ENCODE measurements at regions not wholly inside any gene's neighbourhood (a gene's known extent, or its start where the extent isn't known, plus 50 kb on each side); places are given as distances from the start of the nearest gene placed in this dataset.

GRCh38 chr7:42858570-42858969 is 53.3 kb downstream of the C7orf25 start:
- DNase-seq = no peak

GRCh38 chr7:42856605-42856987 is 55.3 kb downstream of the C7orf25 start:
- no peak for DNase-seq

GRCh38 chr7:42854571-42855118 is 57.2 kb downstream of the C7orf25 start:
- DNase-seq = no peak

GRCh38 chr7:42852531-42852930 is 59.3 kb downstream of the C7orf25 start:
- DNase-seq = no peak

GRCh38 chr7:42843205-42843800 is 68.6 kb downstream of the C7orf25 start:
- DNase-seq = no peak

GRCh38 chr7:42834676-42835075 is 77.2 kb downstream of the C7orf25 start:
- DNase-seq = no peak

- no peak for DNase-seq
Measured at GRCh38 chr7:42833411-42833810, 78.5 kb downstream of the C7orf25 start.

GRCh38 chr7:42832667-42833066 is 79.2 kb downstream of the C7orf25 start:
- DNase-seq = no peak

GRCh38 chr7:42831718-42832522 is 80.0 kb downstream of the C7orf25 start:
- DNase-seq = no peak

- DNase-seq = no peak
Measured at GRCh38 chr7:42831006-42831717, 80.7 kb downstream of the C7orf25 start.

GRCh38 chr7:42812779-42813178 is 99.1 kb downstream of the C7orf25 start:
- no peak for DNase-seq

GRCh38 chr7:42805601-42806000 is 106.3 kb downstream of the C7orf25 start:
- no peak for DNase-seq

- no peak for DNase-seq
Measured at GRCh38 chr7:42794673-42795072, 117.2 kb downstream of the C7orf25 start.

GRCh38 chr7:42792841-42793240 is 119.0 kb downstream of the C7orf25 start:
- DNase-seq = no peak

GRCh38 chr7:42790196-42790595 is 121.7 kb downstream of the C7orf25 start:
- no peak for DNase-seq

GRCh38 chr7:42774436-42774835 is 137.4 kb downstream of the C7orf25 start:
- DNase-seq = no peak

GRCh38 chr7:42770114-42770513 is 141.8 kb downstream of the C7orf25 start:
- no peak for DNase-seq

GRCh38 chr7:42768045-42768444 is 143.8 kb downstream of the C7orf25 start:
- DNase-seq = no peak

GRCh38 chr7:42766782-42767423 is 145.0 kb downstream of the C7orf25 start:
- DNase-seq = no peak

- no peak for DNase-seq
Measured at GRCh38 chr7:42765931-42766330, 145.9 kb downstream of the C7orf25 start.

GRCh38 chr7:42763137-42763551 is 148.7 kb downstream of the C7orf25 start:
- no peak for DNase-seq

- no peak for DNase-seq
Measured at GRCh38 chr7:42761486-42761885, 150.4 kb downstream of the C7orf25 start.

- no peak for DNase-seq
Measured at GRCh38 chr7:42758124-42758523, 153.7 kb downstream of the C7orf25 start.
